Breast epithelium (tissue), 3 donors: ENCODE measurements at regions not wholly inside any gene's neighbourhood (a gene's known extent, or its start where the extent isn't known, plus 50 kb on each side); places are given as distances from the start of the nearest gene placed in this dataset.

Experiments
- CTCF ChIP-seq, 3 donors: fragments of 450-650 bp; IDR thresholded peaks; one replicate each; pipeline ENCODE4 v1.5.1; 2016 to 2017; ENCODE audit warnings: antibody characterized with exemption in 3 of 3, mild to moderate bottlenecking in 3 of 3, moderate library complexity in 3 of 3
- POLR2A ChIP-seq: fragments of 450-650 bp; IDR thresholded peaks from one replicate; pipeline ENCODE4 v1.6.1; 2016; ENCODE audit warnings: antibody characterized with exemption, mild to moderate bottlenecking, moderate library complexity
- POLR2AphosphoS5 ChIP-seq, 3 donors: sonication (generic); formaldehyde crosslinking; IDR thresholded peaks; one replicate each; pipeline ENCODE4 v1.6.1; 2017; ENCODE audit warnings: antibody characterized with exemption in 3 of 3

GRCh38 chr6:122122202-122122601 is 277.2 kb upstream of the HSF2 start:
- TF ChIP-seq CTCF (IDR thresholded peaks at IDR 0.05) (no peak), POLR2A (no peak), POLR2AphosphoS5 (IDR thresholded peaks at IDR 0.05) (no peak)
